RWPE2 (cell line): ENCODE measurements at regions not wholly inside any gene's neighbourhood (a gene's known extent, or its start where the extent isn't known, plus 50 kb on each side); places are given as distances from the start of the nearest gene placed in this dataset.
A peak's percentile ranks its signal among the peaks of the same experiment; 100 is the strongest.

Source experiments
- ATAC-seq: fragments of 200-7000 bp; cut with Tn5 transposase; 3 replicates; pipeline ENCODE4 v1.9.1; 2021; ENCODE audit warnings: low read depth
- DNase-seq: peaks from one replicate; pipeline ENCODE4 v3.0.0-alpha.2; 2020; ENCODE audit warnings: low spot score
- H3K27ac ChIP-seq: fragments of 450-650 bp; 2 replicates; pipeline ENCODE4 v1.5.1; 2017; ENCODE audit warnings: mild to moderate bottlenecking; ENCODE audit not compliant: poor library complexity, severe bottlenecking
- H3K27me3 ChIP-seq: fragments of 250-450 bp; sonication (Bioruptor Pico); 2 replicates; pipeline ENCODE4 v1.5.1; 2021; ENCODE audit warnings: mild to moderate bottlenecking, moderate library complexity; ENCODE audit not compliant: insufficient read depth, poor library complexity, severe bottlenecking
- H3K36me3 ChIP-seq: fragments of 250-450 bp; sonication (Bioruptor Pico); 2 replicates; pipeline ENCODE4 v1.5.1; 2020; ENCODE audit warnings: low read depth, mild to moderate bottlenecking, moderate library complexity
- H3K4me1 ChIP-seq: fragments of 250-450 bp; sonication (Bioruptor Pico); 2 replicates; pipeline ENCODE4 v1.5.1; 2021; ENCODE audit warnings: mild to moderate bottlenecking, moderate library complexity; ENCODE audit not compliant: insufficient read depth, poor library complexity, severe bottlenecking
- H3K4me3 ChIP-seq: fragments of 250-450 bp; sonication (Bioruptor Pico); 2 replicates; pipeline ENCODE4 v1.5.1; 2021; ENCODE audit warnings: mild to moderate bottlenecking, moderate library complexity; ENCODE audit not compliant: severe bottlenecking
- H3K9me3 ChIP-seq: fragments of 250-450 bp; sonication (Bioruptor Pico); 2 replicates; pipeline ENCODE4 v1.5.1; 2021; ENCODE audit warnings: mild to moderate bottlenecking, moderate library complexity; ENCODE audit not compliant: severe bottlenecking
- CTCF ChIP-seq: fragments of 450-650 bp; IDR thresholded peaks from one replicate; pipeline ENCODE4 v1.5.1; 2017; ENCODE audit warnings: mild to moderate bottlenecking, moderate library complexity; ENCODE audit not compliant: poor library complexity, severe bottlenecking

- ATAC-seq = no peak
- Histone ChIP-seq H3K36me3 (no peaks in the 10 kb centered on the region), H3K27ac (no peak overlapping the region), H3K27me3 (peaks cover 6% of the 10 kb centered on the region), H3K9me3 (no peaks in the 10 kb centered on the region), H3K4me3 (no peak overlapping the region), H3K4me1 (no peaks in the 10 kb centered on the region)
- no peak for TF ChIP-seq CTCF
- DNase-seq = no peak
Observed at GRCh38 chr3:181134873-181135272, 145.3 kb upstream of the DNAJC19 start.

GRCh38 chr3:181133832-181134231 is 144.3 kb upstream of the DNAJC19 start:
- Histone ChIP-seq H3K27ac (no peak overlapping the region), H3K4me3 (no peak overlapping the region), H3K27me3 (peaks cover 2% of the 10 kb centered on the region), H3K36me3 (no peaks in the 10 kb centered on the region), H3K9me3 (no peaks in the 10 kb centered on the region), H3K4me1 (no peaks in the 10 kb centered on the region)
- no peak for ATAC-seq
- DNase-seq = no peak
- TF ChIP-seq CTCF = no peak

GRCh38 chr3:181105646-181106045 is 116.1 kb upstream of the DNAJC19 start:
- Histone ChIP-seq H3K36me3 (no peaks in the 10 kb centered on the region), H3K27me3 (no peaks in the 10 kb centered on the region), H3K9me3 (no peaks in the 10 kb centered on the region), H3K4me1 (no peaks in the 10 kb centered on the region), H3K4me3 (no peak overlapping the region), H3K27ac (no peak overlapping the region)
- no peak for ATAC-seq
- no peak for TF ChIP-seq CTCF
- DNase-seq = no peak

GRCh38 chr3:181103605-181104004 is 114.1 kb upstream of the DNAJC19 start:
- H3K27me3 ChIP-seq = no peaks in the 10 kb centered on the region
- no peaks in the 10 kb centered on the region for H3K36me3 ChIP-seq
- H3K4me1 ChIP-seq = no peaks in the 10 kb centered on the region
- H3K9me3 ChIP-seq = no peaks in the 10 kb centered on the region
- DNase-seq (no peak), ATAC-seq (no peak)
- peak; percentile 48 for TF ChIP-seq CTCF
- no peak overlapping the region for H3K27ac ChIP-seq
- H3K4me3 ChIP-seq = no peak overlapping the region

GRCh38 chr3:181086011-181086410 is 96.5 kb upstream of the DNAJC19 start:
- H3K4me3 ChIP-seq = no peak overlapping the region
- H3K4me1 ChIP-seq = no peaks in the 10 kb centered on the region
- H3K9me3 ChIP-seq = no peaks in the 10 kb centered on the region
- no peak for DNase-seq
- no peaks in the 10 kb centered on the region for H3K36me3 ChIP-seq
- no peak for ATAC-seq
- no peak overlapping the region for H3K27ac ChIP-seq
- H3K27me3 ChIP-seq = no peaks in the 10 kb centered on the region
- no peak for TF ChIP-seq CTCF
